ENCODE measurements at regions not wholly inside any gene's neighbourhood (a gene's known extent, or its start where the extent isn't known, plus 50 kb on each side); places are given as distances from the start of the nearest gene placed in this dataset.
A peak's percentile ranks its signal among the peaks of the same experiment; 100 is the strongest.

DNA sequence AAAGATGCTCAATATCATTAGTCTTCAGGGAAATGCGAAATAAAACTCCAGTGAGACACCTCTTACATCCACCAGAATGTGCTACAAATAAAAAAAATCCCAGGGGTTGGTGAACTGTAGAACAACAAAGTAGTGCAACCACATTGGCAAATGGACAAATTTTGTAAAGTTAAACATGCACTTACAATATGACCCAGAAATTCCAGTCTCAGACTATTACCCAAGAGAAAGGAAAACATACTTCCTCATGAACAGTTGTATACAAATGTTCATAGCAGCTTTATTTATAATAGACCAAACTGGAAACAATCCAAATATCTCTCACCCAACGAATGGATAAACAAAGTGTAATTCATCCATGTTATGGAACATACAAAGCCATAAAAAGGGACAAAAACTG is 239.5 kb downstream of the ABCC12 start:
- 80 to 95% methylated on average over 1 to 2 of the region's 2 CpGs for WGBS, 2 experiments (ENCODE audit: insufficient coverage in 1 of 2, insufficient read length in 1 of 2)
- no peak overlapping the region for H3K4me3 Mint-ChIP-seq
- H3K4me3 ChIP-seq (ENCODE audit: low read length) = no peak overlapping the region
- H3K27ac Mint-ChIP-seq = no peak overlapping the region
- no peaks in the 10 kb centered on the region for H3K36me3 ChIP-seq (ENCODE audit: control insufficient read depth, insufficient read depth, low read length)
- H3K9me3 ChIP-seq (ENCODE audit: control insufficient read depth, low read length) = no peaks in the 10 kb centered on the region
- H3K9me3 Mint-ChIP-seq = peaks cover 29% of the 10 kb centered on the region
- no peak overlapping the region for H3K27ac ChIP-seq (ENCODE audit: low read depth, low read length)
- H3K4me1 ChIP-seq (ENCODE audit: control insufficient read depth, insufficient read depth, low read length) = no peaks in the 10 kb centered on the region
- TF ChIP-seq, protein P1, sequence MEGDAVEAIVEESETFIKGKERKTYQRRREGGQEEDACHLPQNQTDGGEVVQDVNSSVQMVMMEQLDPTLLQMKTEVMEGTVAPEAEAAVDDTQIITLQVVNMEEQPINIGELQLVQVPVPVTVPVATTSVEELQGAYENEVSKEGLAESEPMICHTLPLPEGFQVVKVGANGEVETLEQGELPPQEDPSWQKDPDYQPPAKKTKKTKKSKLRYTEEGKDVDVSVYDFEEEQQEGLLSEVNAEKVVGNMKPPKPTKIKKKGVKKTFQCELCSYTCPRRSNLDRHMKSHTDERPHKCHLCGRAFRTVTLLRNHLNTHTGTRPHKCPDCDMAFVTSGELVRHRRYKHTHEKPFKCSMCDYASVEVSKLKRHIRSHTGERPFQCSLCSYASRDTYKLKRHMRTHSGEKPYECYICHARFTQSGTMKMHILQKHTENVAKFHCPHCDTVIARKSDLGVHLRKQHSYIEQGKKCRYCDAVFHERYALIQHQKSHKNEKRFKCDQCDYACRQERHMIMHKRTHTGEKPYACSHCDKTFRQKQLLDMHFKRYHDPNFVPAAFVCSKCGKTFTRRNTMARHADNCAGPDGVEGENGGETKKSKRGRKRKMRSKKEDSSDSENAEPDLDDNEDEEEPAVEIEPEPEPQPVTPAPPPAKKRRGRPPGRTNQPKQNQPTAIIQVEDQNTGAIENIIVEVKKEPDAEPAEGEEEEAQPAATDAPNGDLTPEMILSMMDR (conservative IDR thresholded peaks at IDR 0.05) = no peak
- H3K27me3 Mint-ChIP-seq (ENCODE audit: insufficient read depth) = peaks cover 5% of the 10 kb centered on the region
- H3K4me1 Mint-ChIP-seq = peaks cover 4% of the 10 kb centered on the region
- DNase-seq = no peak
- H3K36me3 Mint-ChIP-seq (ENCODE audit: low read depth) = peaks cover 2% of the 10 kb centered on the region
- H3K9ac ChIP-seq (ENCODE audit: extremely low read depth, low read length, poor library complexity, severe bottlenecking) = no peak overlapping the region
- no peaks in the 10 kb centered on the region for H3K27me3 ChIP-seq (ENCODE audit: control insufficient read depth, insufficient read depth, low read length, poor library complexity, severe bottlenecking)

- Mint-ChIP-seq H3K4me3 (no peak overlapping the region), H3K27me3 (ENCODE audit: insufficient read depth) (peaks cover 2% of the 10 kb centered on the region), H3K27ac (no peak overlapping the region), H3K4me1 (peaks cover 19% of the 10 kb centered on the region), H3K36me3 (ENCODE audit: low read depth) (no peaks in the 10 kb centered on the region), H3K9me3 (peaks cover 36% of the 10 kb centered on the region)
- no peak overlapping the region for H3K4me3 ChIP-seq (ENCODE audit: low read length)
- no peaks in the 10 kb centered on the region for H3K27me3 ChIP-seq (ENCODE audit: control insufficient read depth, insufficient read depth, low read length, poor library complexity, severe bottlenecking)
- H3K36me3 ChIP-seq (ENCODE audit: control insufficient read depth, insufficient read depth, low read length) = no peaks in the 10 kb centered on the region
- no peak overlapping the region for H3K9ac ChIP-seq (ENCODE audit: extremely low read depth, low read length, poor library complexity, severe bottlenecking)
- H3K27ac ChIP-seq (ENCODE audit: low read depth, low read length) = no peak overlapping the region
- TF ChIP-seq, protein P1 (conservative IDR thresholded peaks at IDR 0.05) = no peak
- no peaks in the 10 kb centered on the region for H3K4me1 ChIP-seq (ENCODE audit: control insufficient read depth, insufficient read depth, low read length)
- 81 to 86% methylated on average over 7 to 13 of the region's 13 CpGs for WGBS, 2 experiments (ENCODE audit: insufficient coverage in 1 of 2, insufficient read length in 1 of 2)
- peak; percentile 75 for DNase-seq
- H3K9me3 ChIP-seq (ENCODE audit: control insufficient read depth, low read length) = peaks cover 23% of the 10 kb centered on the region
Observed at GRCh38 chr16:47907109-47907508, 248.7 kb downstream of the ABCC12 start.

GRCh38 chr16:47905771-47906170 is 250.0 kb downstream of the ABCC12 start:
- Histone ChIP-seq H3K4me3 (ENCODE audit: low read length) (no peak overlapping the region), H3K36me3 (ENCODE audit: control insufficient read depth, insufficient read depth, low read length) (no peaks in the 10 kb centered on the region), H3K4me1 (ENCODE audit: control insufficient read depth, insufficient read depth, low read length) (no peaks in the 10 kb centered on the region), H3K9ac (ENCODE audit: extremely low read depth, low read length, poor library complexity, severe bottlenecking) (no peak overlapping the region), H3K9me3 (ENCODE audit: control insufficient read depth, low read length) (peaks cover 23% of the 10 kb centered on the region), H3K27me3 (ENCODE audit: control insufficient read depth, insufficient read depth, low read length, poor library complexity, severe bottlenecking) (no peaks in the 10 kb centered on the region), H3K27ac (ENCODE audit: low read depth, low read length) (no peak overlapping the region)
- Mint-ChIP-seq H3K27me3 (ENCODE audit: insufficient read depth) (no peaks in the 10 kb centered on the region), H3K27ac (no peak overlapping the region), H3K4me1 (peaks cover 25% of the 10 kb centered on the region), H3K9me3 (peaks cover 36% of the 10 kb centered on the region), H3K36me3 (ENCODE audit: low read depth) (no peaks in the 10 kb centered on the region), H3K4me3 (no peak overlapping the region)
- no peak for DNase-seq
- TF ChIP-seq, protein P1 (conservative IDR thresholded peaks at IDR 0.05) = no peak
- 87 to 90% methylated on average over 2 to 3 of the region's 3 CpGs for WGBS, 2 experiments (ENCODE audit: insufficient coverage in 1 of 2, insufficient read length in 1 of 2)

All from endodermal cell (in vitro differentiated cells).